Prostate gland (tissue), 2 donors: ENCODE measurements at regions not wholly inside any gene's neighbourhood (a gene's known extent, or its start where the extent isn't known, plus 50 kb on each side); places are given as distances from the start of the nearest gene placed in this dataset.

ENCODE experiments used
- DNase-seq: peaks from one replicate; pipeline ENCODE4 v3.0.0-alpha.2; 2019; ENCODE audit warnings: low spot score
- H3K27ac ChIP-seq, 2 donors: fragments of 200-600 bp; sonication (generic); 2 replicates each; pipeline ENCODE4 v1.5.1; 2017 to 2019
- H3K27me3 ChIP-seq: fragments of 200-600 bp; sonication (generic); replicated peaks from 2 replicates; pipeline ENCODE4 v1.5.1; 2019; ENCODE audit not compliant: insufficient read depth
- H3K36me3 ChIP-seq, 2 donors: fragments of 200-600 bp; sonication (generic); 1 replicate in 1 of 2; 2 replicates in 1 of 2; pipeline versions ENCODE4 v1.5.1 to v1.8.1; 2017 to 2019
- H3K4me1 ChIP-seq: fragments of 200-600 bp; sonication (generic); replicated peaks from 2 replicates; pipeline ENCODE4 v1.5.1; 2019
- H3K4me3 ChIP-seq, 2 donors: fragments of 200-600 bp; sonication (generic); 2 replicates each; pipeline ENCODE4 v1.5.1; 2017 to 2019
- H3K9me3 ChIP-seq: fragments of 200-600 bp; sonication (generic); 2 replicates; pipeline ENCODE4 v1.5.1; 2017
- POLR2A ChIP-seq: fragments of 450-650 bp; IDR thresholded peaks from one replicate; pipeline ENCODE4 v1.6.1; 2016; ENCODE audit warnings: antibody characterized with exemption, mild to moderate bottlenecking
- POLR2AphosphoS5 ChIP-seq: sonication (generic); formaldehyde crosslinking; IDR thresholded peaks from one replicate; pipeline ENCODE4 v1.6.1; 2017; ENCODE audit warnings: antibody characterized with exemption
- WGBS: methylation state at CpG from one replicate; pipeline ENCODE4 v1.1.5; 2018; 5-methylcytosine and 5-hydroxymethylcytosine counted together
- intact Hi-C: fragments of 100-400 bp; cut with DNase I; formaldehyde crosslinking; loops from one replicate; pipeline ENCODE4 v1.14.2; 2022
- TF ChIP-seq, protein P1 (sequence below), 4 experiments: fragments of 200-600 bp in 2 of 4; fragments of 450-650 bp in 2 of 4; sonication (generic) in 2 of 4; IDR thresholded peaks; 1 replicate in 3 of 4; 2 replicates in 1 of 4; pipeline ENCODE4 v1.5.1; 2016 to 2019; ENCODE audit warnings: antibody characterized with exemption in 4 of 4, mild to moderate bottlenecking in 2 of 4, moderate library complexity in 2 of 4

DNA sequence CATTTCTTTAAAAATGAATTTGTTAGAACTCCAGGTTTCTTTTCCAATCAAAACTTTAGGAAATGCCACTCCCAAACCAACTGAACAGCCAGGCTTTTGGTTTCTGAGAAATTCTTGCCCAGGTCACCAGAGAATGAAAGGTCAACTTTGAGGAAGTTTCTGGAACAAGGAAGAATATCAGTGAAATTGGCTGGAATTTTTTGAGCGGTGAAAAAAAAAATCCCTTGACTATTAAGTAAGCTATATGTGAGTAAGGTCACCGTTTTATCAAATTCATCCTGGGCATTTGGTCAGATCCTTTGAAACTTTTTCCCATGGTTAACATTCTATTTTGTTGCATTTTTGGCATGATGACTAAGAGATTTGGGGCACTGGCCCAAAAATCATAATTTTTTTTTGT is 469.3 kb downstream of the LTN1 start:
- no peak for DNase-seq
- TF ChIP-seq POLR2A (no peak), POLR2AphosphoS5 (no peak)
- TF ChIP-seq, protein P1, sequence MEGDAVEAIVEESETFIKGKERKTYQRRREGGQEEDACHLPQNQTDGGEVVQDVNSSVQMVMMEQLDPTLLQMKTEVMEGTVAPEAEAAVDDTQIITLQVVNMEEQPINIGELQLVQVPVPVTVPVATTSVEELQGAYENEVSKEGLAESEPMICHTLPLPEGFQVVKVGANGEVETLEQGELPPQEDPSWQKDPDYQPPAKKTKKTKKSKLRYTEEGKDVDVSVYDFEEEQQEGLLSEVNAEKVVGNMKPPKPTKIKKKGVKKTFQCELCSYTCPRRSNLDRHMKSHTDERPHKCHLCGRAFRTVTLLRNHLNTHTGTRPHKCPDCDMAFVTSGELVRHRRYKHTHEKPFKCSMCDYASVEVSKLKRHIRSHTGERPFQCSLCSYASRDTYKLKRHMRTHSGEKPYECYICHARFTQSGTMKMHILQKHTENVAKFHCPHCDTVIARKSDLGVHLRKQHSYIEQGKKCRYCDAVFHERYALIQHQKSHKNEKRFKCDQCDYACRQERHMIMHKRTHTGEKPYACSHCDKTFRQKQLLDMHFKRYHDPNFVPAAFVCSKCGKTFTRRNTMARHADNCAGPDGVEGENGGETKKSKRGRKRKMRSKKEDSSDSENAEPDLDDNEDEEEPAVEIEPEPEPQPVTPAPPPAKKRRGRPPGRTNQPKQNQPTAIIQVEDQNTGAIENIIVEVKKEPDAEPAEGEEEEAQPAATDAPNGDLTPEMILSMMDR (IDR thresholded peaks at IDR 0.05), result no peak
- H3K27me3 ChIP-seq, result no peaks in the 10 kb centered on the region
- intact Hi-C loops, result no loop called here
- H3K27ac ChIP-seq, result no peak overlapping the region
- H3K36me3 ChIP-seq, result no peaks in the 10 kb centered on the region
- no peaks in the 10 kb centered on the region for H3K4me1 ChIP-seq
- H3K9me3 ChIP-seq, result no peaks in the 10 kb centered on the region
- no peak overlapping the region for H3K4me3 ChIP-seq
- WGBS, result 77% methylated on average over 2 of the region's 2 CpGs

DNA sequence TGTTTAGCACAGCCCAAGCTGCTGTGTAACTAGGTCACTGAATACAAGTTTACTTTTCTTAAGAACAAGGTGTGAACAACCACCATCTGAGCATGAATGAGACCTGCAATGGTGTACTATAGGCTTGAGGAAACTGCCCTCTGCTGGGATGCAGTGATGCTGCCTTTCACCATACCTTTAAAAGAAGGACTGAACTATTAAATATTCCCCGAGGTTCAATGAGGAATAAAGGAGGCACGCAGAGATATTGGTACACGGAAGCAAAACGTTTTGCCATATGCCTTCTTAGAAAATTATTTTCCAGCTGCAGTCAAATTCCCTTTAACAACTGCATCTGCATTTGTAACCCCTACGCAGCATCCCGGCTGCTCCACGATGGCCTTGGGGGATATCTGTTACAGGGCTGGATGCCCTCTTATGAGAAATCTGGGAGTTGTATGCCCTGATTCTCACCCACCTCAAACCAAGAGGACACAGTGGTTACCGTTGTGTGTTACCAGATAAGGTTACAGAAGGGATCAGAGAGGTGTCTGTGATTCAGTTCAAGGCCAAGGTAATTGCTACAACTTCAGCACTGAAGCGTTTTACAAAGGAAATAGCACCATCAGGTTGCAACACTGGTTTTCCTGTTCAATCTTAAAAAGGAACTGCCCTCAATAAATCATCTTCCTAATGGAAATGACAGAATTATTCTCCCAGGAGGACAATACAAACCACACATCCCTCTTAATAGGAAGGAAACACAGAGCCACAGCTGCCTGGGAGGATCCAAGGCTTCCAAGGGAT is 470.5 kb downstream of the LTN1 start:
- intact Hi-C loops, result no loop called here
- no peak for DNase-seq
- 56% methylated on average over 9 of the region's 9 CpGs for WGBS
- Histone ChIP-seq H3K27me3 (no peaks in the 10 kb centered on the region), H3K4me3 (no peak overlapping the region), H3K27ac (no peak overlapping the region), H3K9me3 (no peaks in the 10 kb centered on the region), H3K36me3 (no peaks in the 10 kb centered on the region), H3K4me1 (no peaks in the 10 kb centered on the region)
- TF ChIP-seq POLR2A, result no peak
- TF ChIP-seq, protein P1 (IDR thresholded peaks at IDR 0.05), result no peak
- TF ChIP-seq POLR2AphosphoS5, result no peak

DNA sequence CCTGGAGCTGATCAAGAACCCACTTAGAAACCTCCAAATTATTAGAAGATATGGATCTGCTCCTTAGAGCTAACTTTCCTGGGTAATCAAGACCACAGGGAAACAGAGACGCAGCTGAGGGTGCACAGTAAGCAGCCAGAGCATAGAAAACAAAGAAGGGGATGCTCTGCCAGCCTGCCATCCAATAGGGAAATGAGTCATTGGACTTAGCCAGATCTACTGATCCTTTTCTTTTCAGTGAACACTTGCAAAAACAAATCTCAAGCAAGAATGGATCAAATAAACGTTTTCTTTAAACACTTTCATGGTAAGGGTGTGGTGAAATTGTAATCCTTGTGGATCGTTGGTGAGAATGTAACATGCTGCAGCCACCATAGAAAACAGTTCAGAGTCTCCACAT is 474.0 kb downstream of the LTN1 start:
- H3K27ac ChIP-seq, result no peak overlapping the region
- H3K4me1 ChIP-seq, result no peaks in the 10 kb centered on the region
- H3K27me3 ChIP-seq, result no peaks in the 10 kb centered on the region
- no peaks in the 10 kb centered on the region for H3K9me3 ChIP-seq
- H3K4me3 ChIP-seq, result no peak overlapping the region
- H3K36me3 ChIP-seq, result no peaks in the 10 kb centered on the region
- WGBS, result 68% methylated on average over 3 of the region's 3 CpGs
- DNase-seq, result no peak
- TF ChIP-seq, protein P1 (IDR thresholded peaks at IDR 0.05), result no peak
- TF ChIP-seq POLR2A, result no peak
- TF ChIP-seq POLR2AphosphoS5, result no peak
- intact Hi-C loops, result loop anchor here (5.0 to 10.0 kb wide), 2 partner anchors 224 to 416 kb away; no protein-coding TSS in a partner anchor

DNA sequence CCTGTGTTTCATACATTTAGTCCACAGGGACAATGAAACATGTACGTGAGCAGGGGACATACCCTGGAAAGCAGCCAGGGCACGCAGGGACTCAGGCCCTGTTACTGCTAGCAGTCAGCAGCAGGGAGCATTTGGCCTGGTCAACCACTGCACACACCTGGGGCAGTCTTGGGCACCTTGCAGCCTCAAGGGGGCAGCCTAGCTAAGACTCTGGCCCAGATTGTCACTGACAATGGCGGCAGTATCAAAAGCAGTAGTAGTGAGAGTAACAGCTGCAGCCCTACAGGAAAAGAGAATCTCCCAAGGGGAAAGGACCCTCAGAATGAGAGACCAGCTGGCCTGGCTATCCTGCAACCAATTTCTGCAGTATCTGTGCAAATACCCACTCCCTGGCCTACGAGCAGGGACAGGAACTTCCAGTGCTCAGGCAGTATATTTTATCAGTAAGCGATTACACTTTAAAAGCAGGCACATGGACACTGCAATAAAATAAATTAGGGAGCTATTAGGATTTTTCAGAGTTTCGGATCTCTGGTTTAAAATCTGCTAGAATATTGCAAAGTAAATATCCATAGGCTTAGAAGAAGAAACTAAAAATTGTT is 475.6 kb downstream of the LTN1 start:
- 39% methylated on average over 6 of the region's 6 CpGs for WGBS
- Histone ChIP-seq H3K9me3 (no peaks in the 10 kb centered on the region), H3K27ac (no peak overlapping the region), H3K4me1 (no peaks in the 10 kb centered on the region), H3K4me3 (no peak overlapping the region), H3K36me3 (no peaks in the 10 kb centered on the region), H3K27me3 (no peaks in the 10 kb centered on the region)
- TF ChIP-seq, protein P1 (IDR thresholded peaks at IDR 0.05), result peak; percentile 25 to 57 (median 53)
- TF ChIP-seq POLR2A (no peak), POLR2AphosphoS5 (no peak)
- DNase-seq, result peak; percentile 44
- intact Hi-C loops, result loop anchor here (5.0 to 10.0 kb wide), 2 partner anchors 225 to 418 kb away; no protein-coding TSS in a partner anchor
